Neuronal stem cell (in vitro differentiated cells): ENCODE measurements at regions not wholly inside any gene's neighbourhood (a gene's known extent, or its start where the extent isn't known, plus 50 kb on each side); places are given as distances from the start of the nearest gene placed in this dataset.

ENCODE experiments used
- DNase-seq: peaks from one replicate; pipeline ENCODE4 v3.0.0-alpha.2; 2013; ENCODE audit warnings: low spot score
- H2AFZ ChIP-seq: one replicate; pipeline ENCODE4 v1.6.1; 2013; ENCODE audit warnings: mild to moderate bottlenecking, low read length, inconsistent platforms
- H2AK5ac ChIP-seq: 2 replicates; pipeline ENCODE4 v1.6.1; 2013; ENCODE audit warnings: low read depth, mild to moderate bottlenecking, inconsistent platforms, low read length, moderate library complexity, mixed read lengths
- H2BK120ac ChIP-seq: 2 replicates; pipeline ENCODE4 v1.6.1; 2013; ENCODE audit warnings: low read depth, mild to moderate bottlenecking, inconsistent platforms, low read length, moderate library complexity, mixed read lengths
- H2BK12ac ChIP-seq: one replicate; pipeline ENCODE4 v1.6.1; 2013; ENCODE audit warnings: low read length, inconsistent platforms
- H2BK15ac ChIP-seq: 2 replicates; pipeline ENCODE4 v1.6.1; 2013; ENCODE audit warnings: mild to moderate bottlenecking, low read length, inconsistent platforms, mixed read lengths
- H2BK5ac ChIP-seq: one replicate; pipeline ENCODE4 v1.6.1; 2013; ENCODE audit warnings: inconsistent platforms, mild to moderate bottlenecking, low read length, moderate library complexity
- H3K14ac ChIP-seq: one replicate; pipeline ENCODE4 v1.6.1; 2013; ENCODE audit warnings: low read length, inconsistent platforms
- H3K18ac ChIP-seq: 2 replicates; pipeline ENCODE4 v1.6.1; 2013; ENCODE audit warnings: low read length, inconsistent platforms
- H3K23ac ChIP-seq: 2 replicates; pipeline ENCODE4 v1.6.1; 2013; ENCODE audit warnings: low read depth, mild to moderate bottlenecking, mixed read lengths, low read length, inconsistent platforms; ENCODE audit not compliant: poor library complexity
- H3K27ac ChIP-seq: replicated peaks from 3 replicates; pipeline ENCODE4 v1.5.1; 2013; ENCODE audit warnings: low read length, inconsistent platforms
- H3K27me3 ChIP-seq, 3 experiments: 2 replicates each; pipeline ENCODE4 v1.6.1; 2013; ENCODE audit warnings: low read length in 3 of 3, mild to moderate bottlenecking in 2 of 3, inconsistent platforms in 1 of 3, low read depth in 1 of 3, mixed read lengths in 1 of 3, moderate library complexity in 1 of 3; ENCODE audit not compliant: control insufficient read depth in 3 of 3, insufficient read depth in 3 of 3
- H3K36me3 ChIP-seq, 2 donors: replicated peaks in 1 of 2; 2 replicates each; pipeline ENCODE4 v1.6.1; 2013; ENCODE audit warnings: low read length in 2 of 2; ENCODE audit not compliant: control insufficient read depth in 2 of 2, insufficient read depth in 2 of 2
- H3K4ac ChIP-seq: 2 replicates; pipeline ENCODE4 v1.6.1; 2013; ENCODE audit warnings: inconsistent platforms, mild to moderate bottlenecking, low read length, moderate library complexity
- H3K4me1 ChIP-seq, 2 donors: 1 replicate in 1 of 2; 2 replicates in 1 of 2; pipeline ENCODE4 v1.6.1; 2013; ENCODE audit warnings: low read length in 2 of 2, low read depth in 1 of 2; ENCODE audit not compliant: control insufficient read depth in 2 of 2, insufficient read depth in 1 of 2
- H3K4me2 ChIP-seq: one replicate; pipeline ENCODE4 v1.6.1; 2013; ENCODE audit warnings: mild to moderate bottlenecking, low read length, inconsistent platforms; ENCODE audit not compliant: insufficient read depth, poor library complexity, severe bottlenecking
- H3K4me3 ChIP-seq, 2 donors: 2 replicates each; pipeline ENCODE4 v1.5.1; 2013; ENCODE audit warnings: low read length in 2 of 2, mild to moderate bottlenecking in 2 of 2, inconsistent platforms in 1 of 2, moderate library complexity in 1 of 2
- H3K79me1 ChIP-seq: one replicate; pipeline ENCODE4 v1.6.1; 2013; ENCODE audit warnings: low read depth, mild to moderate bottlenecking, inconsistent platforms, low read length, moderate library complexity
- H3K9ac ChIP-seq: one replicate; pipeline ENCODE4 v1.6.1; 2013; ENCODE audit warnings: mild to moderate bottlenecking, low read depth, low read length, inconsistent platforms; ENCODE audit not compliant: poor library complexity
- H3K9me3 ChIP-seq, 2 donors: replicated peaks in 1 of 2; 2 replicates each; pipeline versions ENCODE3 to v1.6.1; 2013; ENCODE audit warnings: low read length in 2 of 2, mild to moderate bottlenecking in 2 of 2, inconsistent platforms in 1 of 2, low read depth in 1 of 2, mixed read lengths in 1 of 2, moderate library complexity in 1 of 2; ENCODE audit not compliant: control insufficient read depth in 2 of 2, insufficient read depth in 1 of 2
- H4K8ac ChIP-seq: one replicate; pipeline ENCODE4 v1.6.1; 2013; ENCODE audit warnings: low read depth, mild to moderate bottlenecking, inconsistent platforms, low read length, moderate library complexity
- H4K91ac ChIP-seq: one replicate; pipeline ENCODE4 v1.6.1; 2013; ENCODE audit warnings: low read length, low read depth, mild to moderate bottlenecking, inconsistent platforms; ENCODE audit not compliant: poor library complexity
- WGBS, 2 donors: extraction: QIAGEN DNeasy Blood & Tissue Kit; methylation state at CpG; one replicate each; pipeline ENCODE4 v1.1.7; 2013; ENCODE audit warnings: missing lambda C conversion rate in 2 of 2, mixed read lengths in 1 of 2; ENCODE audit not compliant: insufficient read length in 2 of 2, insufficient replicate concordance in 1 of 2; ENCODE audit errors: extremely low coverage in 2 of 2; 5-methylcytosine and 5-hydroxymethylcytosine counted together

DNA sequence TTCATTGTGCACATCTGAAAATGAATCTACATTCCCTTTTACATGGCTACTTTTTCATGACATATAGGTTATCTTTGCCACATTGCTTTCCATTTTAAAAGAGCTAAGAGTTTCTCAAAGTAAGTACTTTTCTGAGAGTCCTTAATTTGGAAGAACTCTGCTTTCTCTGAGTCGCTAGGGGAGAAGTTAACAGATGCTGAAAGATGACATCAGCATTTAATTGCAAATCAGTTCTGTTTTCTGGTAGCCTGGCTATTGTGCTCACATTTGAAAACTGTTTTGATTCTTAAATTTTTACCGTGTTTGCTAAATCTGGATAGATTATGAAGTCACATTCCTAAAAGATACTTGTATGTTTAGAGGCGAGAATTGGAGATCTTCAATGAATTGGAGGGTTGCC is 107.7 kb upstream of the C1QTNF9B start:
- Histone ChIP-seq H3K4ac (no peak overlapping the region), H3K79me1 (no peaks in the 10 kb centered on the region), H3K36me3 (no peaks in the 10 kb centered on the region), H2AFZ (no peak overlapping the region), H3K4me1 (peaks cover 13 to 36% of the 10 kb centered on the region in 2 donors), H3K27ac (no peak overlapping the region), H3K27me3 (peaks cover 0 to 5% (median 0%) of the 10 kb centered on the region in 3 experiments), H3K4me2 (no peak overlapping the region), H4K8ac (no peak overlapping the region), H3K9ac (no peak overlapping the region), H4K91ac (no peak overlapping the region), H3K23ac (no peak overlapping the region), H2BK12ac (no peak overlapping the region), H2BK120ac (no peak overlapping the region), H3K4me3 (no peak overlapping the region), H3K18ac (no peak overlapping the region), H3K9me3 (no peaks in the 10 kb centered on the region), H2BK15ac (no peak overlapping the region), H3K14ac (no peak overlapping the region), H2BK5ac (no peak overlapping the region), H2AK5ac (no peak overlapping the region)
- WGBS, 2 donors = no CpG with 5 or more reads among the region's 3 CpGs
- no peak for DNase-seq

DNA sequence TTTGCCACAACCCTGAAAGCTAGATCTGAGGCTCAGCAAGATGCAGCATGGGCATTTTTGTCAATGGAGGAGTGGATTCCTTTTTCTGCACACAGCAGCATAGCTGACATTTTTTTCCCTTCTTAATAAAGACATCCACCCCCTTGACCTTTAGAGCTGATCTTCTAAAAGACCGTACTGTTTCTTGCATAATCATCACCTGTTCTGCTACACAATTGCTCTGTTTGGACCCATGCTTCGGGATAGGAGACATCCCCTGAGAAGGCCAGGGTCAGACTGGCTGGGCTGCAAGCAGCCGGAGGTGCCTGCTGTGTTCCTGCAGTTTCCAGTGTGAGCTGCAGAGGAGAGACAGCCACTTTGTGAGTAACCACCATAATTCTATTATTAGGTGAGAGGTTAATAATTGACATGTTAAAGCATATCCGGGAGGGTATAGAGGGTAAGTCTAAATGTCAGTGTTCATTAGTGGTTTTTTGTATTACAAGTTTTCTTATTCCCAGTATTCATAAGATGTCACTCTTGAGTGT is 108.5 kb upstream of the C1QTNF9B start:
- H2BK5ac ChIP-seq = no peak overlapping the region
- no peak overlapping the region for H2AFZ ChIP-seq
- peaks cover 0 to 5% (median 0%) of the 10 kb centered on the region in 3 experiments for H3K27me3 ChIP-seq

DNA sequence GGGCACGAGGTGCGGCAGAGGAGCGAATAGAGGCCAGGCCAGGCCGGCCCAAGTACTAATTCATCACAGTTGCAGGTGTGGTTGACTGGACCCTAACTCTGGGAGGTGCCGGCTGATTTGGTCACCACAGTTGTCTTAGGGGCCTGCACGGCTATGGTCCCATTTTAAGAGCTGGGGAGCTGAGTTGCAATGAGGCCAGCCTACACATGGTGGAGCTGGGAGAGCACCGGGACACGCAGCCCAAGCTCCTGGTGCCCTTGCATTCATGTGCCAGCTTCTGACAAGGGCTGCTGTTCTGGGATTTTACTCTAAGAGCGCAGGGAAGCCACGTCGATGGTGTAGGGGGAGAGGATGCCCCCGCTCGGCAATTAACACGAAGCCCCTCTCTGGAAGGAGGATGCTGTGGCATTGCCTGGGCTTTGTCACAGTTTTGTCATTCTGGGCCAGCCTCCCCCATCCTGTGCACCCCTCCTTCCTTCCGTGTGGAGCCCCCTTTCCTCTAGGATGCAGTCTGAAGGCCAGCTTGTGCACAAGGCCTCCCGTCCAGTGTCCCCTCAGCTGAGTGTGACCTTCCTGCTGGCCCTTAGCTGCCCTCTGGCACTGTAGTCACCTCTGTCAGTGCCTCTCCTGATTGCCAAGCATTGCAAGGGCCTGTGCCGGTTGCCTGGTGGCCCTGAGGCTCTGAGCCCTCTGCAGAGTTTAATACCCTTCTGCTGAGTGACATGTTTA is 109.4 kb upstream of the C1QTNF9B start:
- H3K9me3 ChIP-seq = no peaks in the 10 kb centered on the region
- no peak overlapping the region for H3K4me2 ChIP-seq
- H3K36me3 ChIP-seq = no peaks in the 10 kb centered on the region
- peak overlapping the region; percentile 61 for H2AK5ac ChIP-seq
- peak overlapping the region; percentile 78 for H3K18ac ChIP-seq
- H4K8ac ChIP-seq = no peak overlapping the region
- H3K27me3 ChIP-seq = peaks cover 0 to 5% (median 0%) of the 10 kb centered on the region in 3 experiments
- no peak for DNase-seq
- H3K4me1 ChIP-seq = peaks cover 13 to 36% of the 10 kb centered on the region in 2 donors
- no peak overlapping the region for H2BK120ac ChIP-seq
- H2BK5ac ChIP-seq = no peak overlapping the region
- H3K14ac ChIP-seq = peak overlapping the region; percentile 86
- no peak overlapping the region for H2AFZ ChIP-seq
- no peak overlapping the region for H2BK12ac ChIP-seq
- WGBS, 2 donors = no CpG with 5 or more reads among the region's 17 CpGs
- no peak overlapping the region for H2BK15ac ChIP-seq
- H3K4ac ChIP-seq = peak overlapping the region; percentile 14
- H3K4me3 ChIP-seq = peak overlapping the region in 1 of 2 donors; percentile 26
- no peak overlapping the region for H3K27ac ChIP-seq
- peak overlapping the region; percentile 14 for H3K23ac ChIP-seq
- no peak overlapping the region for H4K91ac ChIP-seq
- H3K79me1 ChIP-seq = no peaks in the 10 kb centered on the region
- peak overlapping the region; percentile 47 for H3K9ac ChIP-seq

More for the DNA sequence above, 108.5 kb upstream of the C1QTNF9B start:
- no peaks in the 10 kb centered on the region for H3K9me3 ChIP-seq
- H3K27ac ChIP-seq = no peak overlapping the region
- H2BK15ac ChIP-seq = no peak overlapping the region
- H3K79me1 ChIP-seq = no peaks in the 10 kb centered on the region
- H3K4me3 ChIP-seq = no peak overlapping the region
- WGBS, 2 donors = no CpG with 5 or more reads among the region's 4 CpGs
- H4K91ac ChIP-seq = no peak overlapping the region
- no peak overlapping the region for H2BK120ac ChIP-seq
- DNase-seq = no peak
- H3K4ac ChIP-seq = no peak overlapping the region
- no peak overlapping the region for H3K23ac ChIP-seq
- no peak overlapping the region for H4K8ac ChIP-seq
- peaks cover 13 to 36% of the 10 kb centered on the region in 2 donors for H3K4me1 ChIP-seq
- H2AK5ac ChIP-seq = no peak overlapping the region
- H3K14ac ChIP-seq = no peak overlapping the region
- H3K36me3 ChIP-seq = no peaks in the 10 kb centered on the region
- no peak overlapping the region for H2BK12ac ChIP-seq
- no peak overlapping the region for H3K18ac ChIP-seq
- H3K4me2 ChIP-seq = no peak overlapping the region
- no peak overlapping the region for H3K9ac ChIP-seq

DNA sequence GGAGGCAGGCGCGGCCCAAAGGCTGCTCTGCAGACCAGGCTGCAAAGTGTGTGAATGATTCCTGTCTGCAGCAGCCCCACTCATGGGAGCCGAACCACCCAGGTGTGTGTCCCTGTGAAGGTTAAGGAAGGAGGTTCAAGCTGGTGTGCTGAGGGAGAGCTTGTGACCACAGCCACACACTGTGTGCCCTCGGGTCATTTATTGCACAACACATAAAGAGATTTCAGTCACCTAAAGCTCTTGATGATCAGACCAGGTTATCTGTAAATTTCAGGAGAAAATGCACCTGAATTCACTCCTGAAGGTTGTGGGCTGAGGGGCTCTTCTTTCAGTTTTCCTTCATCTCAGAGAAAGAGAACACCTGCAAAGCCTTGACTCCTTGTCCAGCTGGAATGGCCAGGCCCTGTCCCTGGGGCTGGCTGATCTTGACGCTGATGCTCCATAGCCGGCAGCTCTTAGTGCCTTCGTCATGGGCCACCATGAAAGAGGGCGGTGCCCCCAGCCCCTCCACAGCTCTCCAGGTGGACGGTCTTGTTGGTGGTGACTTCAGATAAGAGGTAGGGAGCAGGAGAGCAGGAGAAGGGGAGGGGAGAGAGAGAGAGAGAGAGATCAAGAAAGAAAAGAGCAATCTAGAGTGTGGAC is 110.8 kb upstream of the C1QTNF9B start:
- Histone ChIP-seq H3K27me3 (peaks cover 0 to 5% (median 0%) of the 10 kb centered on the region in 3 experiments), H2AK5ac (no peak overlapping the region), H3K4me3 (no peak overlapping the region), H3K4ac (no peak overlapping the region), H4K8ac (no peak overlapping the region), H2BK12ac (no peak overlapping the region), H2BK120ac (no peak overlapping the region), H3K79me1 (no peaks in the 10 kb centered on the region), H3K23ac (no peak overlapping the region), H4K91ac (no peak overlapping the region), H3K27ac (no peak overlapping the region), H3K14ac (no peak overlapping the region), H2AFZ (no peak overlapping the region), H3K9ac (no peak overlapping the region), H3K4me1 (peaks cover 14 to 36% of the 10 kb centered on the region in 2 donors), H2BK5ac (no peak overlapping the region), H3K9me3 (no peaks in the 10 kb centered on the region), H3K4me2 (no peak overlapping the region), H3K36me3 (no peaks in the 10 kb centered on the region), H3K18ac (no peak overlapping the region), H2BK15ac (no peak overlapping the region)
- WGBS, 2 donors = no CpG with 5 or more reads among the region's 9 CpGs
- DNase-seq = no peak
